ENCODE measurements at regions not wholly inside any gene's neighbourhood (a gene's known extent, or its start where the extent isn't known, plus 50 kb on each side); places are given as distances from the start of the nearest gene placed in this dataset.

GRCh38 chr21:27369234-27369633 is 402.3 kb upstream of the ADAMTS5 start:
- H3K27ac ChIP-seq, result no peak overlapping the region
- TF ChIP-seq ZFX (IDR thresholded peaks at IDR 0.05) (no peak), CTCF (conservative IDR thresholded peaks at IDR 0.05) (no peak)

GRCh38 chr21:27366646-27367235 is 399.9 kb upstream of the ADAMTS5 start:
- no peak for TF ChIP-seq CTCF (conservative IDR thresholded peaks at IDR 0.05)
- TF ChIP-seq ZFX (IDR thresholded peaks at IDR 0.05), result no peak
- H3K27ac ChIP-seq, result no peak overlapping the region

- TF ChIP-seq CTCF (conservative IDR thresholded peaks at IDR 0.05) (no peak), ZFX (IDR thresholded peaks at IDR 0.05) (no peak)
- H3K27ac ChIP-seq, result no peak overlapping the region
These were observed 399.1 kb upstream of the ADAMTS5 start for GRCh38 chr21:27366036-27366435.

- TF ChIP-seq CTCF (conservative IDR thresholded peaks at IDR 0.05) (no peak), ZFX (IDR thresholded peaks at IDR 0.05) (no peak)
- H3K27ac ChIP-seq, result no peak overlapping the region
These were observed 398.5 kb upstream of the ADAMTS5 start for GRCh38 chr21:27365394-27365793.

GRCh38 chr21:27363719-27364477 is 397.0 kb upstream of the ADAMTS5 start:
- H3K27ac ChIP-seq, result no peak overlapping the region
- TF ChIP-seq CTCF (conservative IDR thresholded peaks at IDR 0.05), result no peak
- TF ChIP-seq ZFX (IDR thresholded peaks at IDR 0.05), result no peak

- TF ChIP-seq CTCF (conservative IDR thresholded peaks at IDR 0.05), result peak; percentile 38
- TF ChIP-seq ZFX (IDR thresholded peaks at IDR 0.05), result no peak
- H3K27ac ChIP-seq, result no peak overlapping the region
These were observed 395.4 kb upstream of the ADAMTS5 start for GRCh38 chr21:27362249-27362648.

GRCh38 chr21:27359141-27359540 is 392.3 kb upstream of the ADAMTS5 start:
- no peak overlapping the region for H3K27ac ChIP-seq
- TF ChIP-seq ZFX (IDR thresholded peaks at IDR 0.05) (no peak), CTCF (conservative IDR thresholded peaks at IDR 0.05) (no peak)
